Smooth muscle cell (in vitro differentiated cells): ENCODE measurements at regions not wholly inside any gene's neighbourhood (a gene's known extent, or its start where the extent isn't known, plus 50 kb on each side); places are given as distances from the start of the nearest gene placed in this dataset.

Experiments
- DNase-seq: peaks from one replicate; lab custom pipeline; 2025; ENCODE audit not compliant: unreplicated experiment; lab: John Stamatoyannopoulos, UW
- H2AFZ ChIP-seq: fragments of 200-600 bp; sonication (generic); 2 replicates; pipeline ENCODE4 v1.6.0; 2016; ENCODE audit warnings: antibody characterized with exemption, low read depth, mild to moderate bottlenecking
- H3F3A ChIP-seq: fragments of 200-600 bp; sonication (generic); 2 replicates; pipeline ENCODE4 v1.6.0; 2017; ENCODE audit warnings: antibody characterized with exemption, low read depth
- H3K27ac ChIP-seq: fragments of 200-600 bp; sonication (generic); 2 replicates; pipeline ENCODE4 v1.5.1; 2016; ENCODE audit warnings: low read depth, mild to moderate bottlenecking
- H3K27me3 ChIP-seq: fragments of 200-600 bp; sonication (generic); 2 replicates; pipeline ENCODE4 v1.6.1; 2016; ENCODE audit warnings: low read depth, mild to moderate bottlenecking
- H3K36me3 ChIP-seq: fragments of 200-600 bp; sonication (generic); 2 replicates; pipeline ENCODE4 v1.5.1; 2016; ENCODE audit warnings: low read depth
- H3K4me1 ChIP-seq: fragments of 200-600 bp; sonication (generic); 2 replicates; pipeline ENCODE4 v1.5.1; 2016; ENCODE audit warnings: low read depth
- H3K4me2 ChIP-seq: fragments of 200-600 bp; sonication (generic); 2 replicates; pipeline ENCODE4 v1.6.0; 2016; ENCODE audit warnings: mild to moderate bottlenecking
- H3K4me3 ChIP-seq: fragments of 200-600 bp; sonication (generic); 2 replicates; pipeline ENCODE4 v1.5.1; 2016; ENCODE audit warnings: mild to moderate bottlenecking
- H3K79me2 ChIP-seq: fragments of 200-600 bp; sonication (generic); 2 replicates; pipeline ENCODE4 v1.6.0; 2016; ENCODE audit warnings: low read depth, mild to moderate bottlenecking
- H3K9ac ChIP-seq: fragments of 200-600 bp; sonication (generic); 2 replicates; pipeline ENCODE4 v1.6.0; 2016; ENCODE audit warnings: low read depth
- H3K9me3 ChIP-seq: fragments of 200-600 bp; sonication (generic); replicated peaks from 2 replicates; pipeline ENCODE4 v1.5.1; 2016; ENCODE audit warnings: low read depth
- H4K20me1 ChIP-seq: fragments of 200-600 bp; sonication (generic); 2 replicates; pipeline ENCODE4 v1.6.0; 2016; ENCODE audit warnings: low read depth
- WGBS: methylation state at CpG from one replicate; pipeline ENCODE4 v1.1.7; 2016; ENCODE audit warnings: low lambda C conversion rate; 5-methylcytosine and 5-hydroxymethylcytosine counted together
- TF ChIP-seq, protein P1 (sequence below): fragments of 200-600 bp; sonication (generic); IDR thresholded peaks from 2 replicates; pipeline ENCODE4 v1.5.1; 2017; ENCODE audit warnings: borderline replicate concordance, mild to moderate bottlenecking, antibody characterized with exemption; ENCODE audit not compliant: insufficient read depth, poor library complexity, severe bottlenecking

DNA sequence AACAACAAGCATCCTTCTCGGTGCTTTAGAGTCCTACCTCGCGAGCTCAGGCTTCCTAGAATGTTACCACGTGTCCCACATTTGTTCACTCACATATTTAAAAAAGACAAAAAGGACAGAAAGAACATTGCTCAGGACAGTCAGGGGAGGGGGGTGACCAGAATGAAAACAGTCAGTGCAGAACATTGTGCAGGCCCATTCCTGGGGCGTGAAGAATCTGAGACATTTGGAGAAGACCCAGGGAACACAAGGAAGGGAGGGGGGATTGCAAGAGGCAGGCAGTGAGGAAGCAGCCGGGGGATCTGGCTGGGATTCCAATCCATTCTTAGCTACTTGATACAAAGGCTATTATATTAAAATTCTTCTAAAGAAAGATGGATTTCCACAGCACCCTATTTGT, 270.4 kb upstream of the CITED2 start:
- TF ChIP-seq, protein P1, sequence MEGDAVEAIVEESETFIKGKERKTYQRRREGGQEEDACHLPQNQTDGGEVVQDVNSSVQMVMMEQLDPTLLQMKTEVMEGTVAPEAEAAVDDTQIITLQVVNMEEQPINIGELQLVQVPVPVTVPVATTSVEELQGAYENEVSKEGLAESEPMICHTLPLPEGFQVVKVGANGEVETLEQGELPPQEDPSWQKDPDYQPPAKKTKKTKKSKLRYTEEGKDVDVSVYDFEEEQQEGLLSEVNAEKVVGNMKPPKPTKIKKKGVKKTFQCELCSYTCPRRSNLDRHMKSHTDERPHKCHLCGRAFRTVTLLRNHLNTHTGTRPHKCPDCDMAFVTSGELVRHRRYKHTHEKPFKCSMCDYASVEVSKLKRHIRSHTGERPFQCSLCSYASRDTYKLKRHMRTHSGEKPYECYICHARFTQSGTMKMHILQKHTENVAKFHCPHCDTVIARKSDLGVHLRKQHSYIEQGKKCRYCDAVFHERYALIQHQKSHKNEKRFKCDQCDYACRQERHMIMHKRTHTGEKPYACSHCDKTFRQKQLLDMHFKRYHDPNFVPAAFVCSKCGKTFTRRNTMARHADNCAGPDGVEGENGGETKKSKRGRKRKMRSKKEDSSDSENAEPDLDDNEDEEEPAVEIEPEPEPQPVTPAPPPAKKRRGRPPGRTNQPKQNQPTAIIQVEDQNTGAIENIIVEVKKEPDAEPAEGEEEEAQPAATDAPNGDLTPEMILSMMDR: no peak
- peaks cover 5% of the 10 kb centered on the region for H3K4me1 ChIP-seq
- WGBS: 40% methylated on average over 6 of the region's 6 CpGs
- H3K36me3 ChIP-seq: no peaks in the 10 kb centered on the region
- H3K9me3 ChIP-seq: no peaks in the 10 kb centered on the region
- no peaks in the 10 kb centered on the region for H3F3A ChIP-seq
- H3K79me2 ChIP-seq: no peaks in the 10 kb centered on the region
- H3K4me3 ChIP-seq: no peak overlapping the region
- H3K9ac ChIP-seq: no peak overlapping the region
- H4K20me1 ChIP-seq: no peaks in the 10 kb centered on the region
- peak overlapping the region; percentile 1 for H3K4me2 ChIP-seq
- no peak for DNase-seq
- no peak overlapping the region for H3K27ac ChIP-seq
- no peaks in the 10 kb centered on the region for H3K27me3 ChIP-seq
- H2AFZ ChIP-seq: peak overlapping the region; percentile 61

DNA sequence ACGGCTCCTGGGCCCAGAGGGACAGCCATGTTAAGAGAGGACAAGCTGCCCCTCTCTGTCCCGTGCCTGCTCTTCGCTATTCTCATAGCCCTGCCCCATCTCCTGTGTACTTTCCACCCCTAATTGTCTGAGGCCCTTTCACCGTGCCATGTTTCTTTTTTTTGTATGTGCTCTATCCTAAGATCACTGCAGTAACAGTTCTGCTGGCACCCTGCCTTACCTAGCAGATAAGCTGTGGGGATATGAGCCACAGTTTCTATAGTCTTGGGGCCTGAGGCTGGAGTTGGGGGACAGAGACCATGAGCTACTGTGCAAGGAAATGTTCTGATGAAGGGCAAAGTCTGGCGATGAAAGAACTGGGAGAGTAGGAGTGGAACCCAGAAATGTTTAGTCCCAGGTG, 269.5 kb upstream of the CITED2 start:
- Histone ChIP-seq H3K36me3 (no peaks in the 10 kb centered on the region), H2AFZ (no peak overlapping the region), H3K27me3 (no peaks in the 10 kb centered on the region), H4K20me1 (no peaks in the 10 kb centered on the region), H3F3A (no peaks in the 10 kb centered on the region), H3K4me3 (no peak overlapping the region), H3K4me2 (no peak overlapping the region), H3K9me3 (no peaks in the 10 kb centered on the region), H3K27ac (no peak overlapping the region), H3K4me1 (peaks cover 5% of the 10 kb centered on the region), H3K9ac (no peak overlapping the region), H3K79me2 (no peaks in the 10 kb centered on the region)
- no peak for DNase-seq
- 77% methylated on average over 5 of the region's 5 CpGs for WGBS
- TF ChIP-seq, protein P1: no peak

DNA sequence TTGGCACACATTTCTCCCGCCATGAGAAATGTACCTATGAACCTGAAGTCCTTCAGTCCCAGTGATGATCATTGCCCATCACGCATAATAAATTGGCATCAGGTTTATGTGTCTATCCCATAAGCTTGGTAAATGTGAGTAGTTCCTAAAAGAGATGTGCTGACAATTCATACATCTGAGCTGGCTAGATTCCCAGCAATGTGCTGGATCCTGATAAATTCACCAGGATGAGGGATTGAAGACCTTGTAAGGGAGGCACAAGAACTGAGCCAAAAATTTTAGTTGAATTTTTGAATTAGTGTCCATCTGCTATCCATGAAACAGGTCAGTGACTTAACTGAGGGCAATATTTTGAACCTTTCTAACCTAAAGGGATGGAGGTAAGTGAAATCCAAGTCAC, 267.9 kb upstream of the CITED2 start:
- H3K4me3 ChIP-seq: no peak overlapping the region
- H3K4me2 ChIP-seq: no peak overlapping the region
- no peaks in the 10 kb centered on the region for H3K36me3 ChIP-seq
- H3K79me2 ChIP-seq: no peaks in the 10 kb centered on the region
- H3K27me3 ChIP-seq: no peaks in the 10 kb centered on the region
- 95% methylated on average over 2 of the region's 2 CpGs for WGBS
- H3K4me1 ChIP-seq: no peaks in the 10 kb centered on the region
- no peaks in the 10 kb centered on the region for H4K20me1 ChIP-seq
- TF ChIP-seq, protein P1: no peak
- H3K27ac ChIP-seq: no peak overlapping the region
- H3K9me3 ChIP-seq: no peaks in the 10 kb centered on the region
- DNase-seq: no peak
- H2AFZ ChIP-seq: no peak overlapping the region
- H3F3A ChIP-seq: no peaks in the 10 kb centered on the region
- H3K9ac ChIP-seq: no peak overlapping the region

DNA sequence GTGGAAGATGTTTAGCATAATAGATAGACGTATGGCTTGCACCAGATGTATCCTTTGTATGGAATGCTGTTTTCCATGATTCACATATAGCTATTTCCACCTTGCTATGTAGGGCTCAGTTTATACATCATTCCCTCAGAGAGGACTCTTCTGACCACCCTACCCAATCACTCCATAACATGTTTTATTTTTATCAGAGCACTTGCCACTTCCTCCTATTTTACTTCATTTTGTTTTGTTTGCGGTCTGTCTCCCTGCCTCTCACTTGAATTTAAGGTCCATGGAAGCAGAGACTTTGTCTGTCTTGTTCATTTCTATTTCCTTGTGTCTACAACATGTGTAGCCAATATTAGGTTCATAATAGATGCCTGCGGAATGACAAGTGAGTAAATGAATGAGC, 266.9 kb upstream of the CITED2 start:
- 89% methylated on average over 3 of the region's 3 CpGs for WGBS
- H3K9me3 ChIP-seq: no peaks in the 10 kb centered on the region
- H3K9ac ChIP-seq: no peak overlapping the region
- no peaks in the 10 kb centered on the region for H4K20me1 ChIP-seq
- H3K79me2 ChIP-seq: no peaks in the 10 kb centered on the region
- no peaks in the 10 kb centered on the region for H3K4me1 ChIP-seq
- H3F3A ChIP-seq: no peaks in the 10 kb centered on the region
- H2AFZ ChIP-seq: no peak overlapping the region
- H3K27ac ChIP-seq: no peak overlapping the region
- H3K4me2 ChIP-seq: no peak overlapping the region
- TF ChIP-seq, protein P1: no peak
- H3K4me3 ChIP-seq: no peak overlapping the region
- no peaks in the 10 kb centered on the region for H3K36me3 ChIP-seq
- DNase-seq: no peak
- H3K27me3 ChIP-seq: no peaks in the 10 kb centered on the region
